ENCODE measurements at regions not wholly inside any gene's neighbourhood (a gene's known extent, or its start where the extent isn't known, plus 50 kb on each side); places are given as distances from the start of the nearest gene placed in this dataset.
"Not testable (repeated sequence)": the region's sequence is repeated elsewhere in the genome, so short reads cannot be mapped to it uniquely, and the experiment has no call there.

DNA sequence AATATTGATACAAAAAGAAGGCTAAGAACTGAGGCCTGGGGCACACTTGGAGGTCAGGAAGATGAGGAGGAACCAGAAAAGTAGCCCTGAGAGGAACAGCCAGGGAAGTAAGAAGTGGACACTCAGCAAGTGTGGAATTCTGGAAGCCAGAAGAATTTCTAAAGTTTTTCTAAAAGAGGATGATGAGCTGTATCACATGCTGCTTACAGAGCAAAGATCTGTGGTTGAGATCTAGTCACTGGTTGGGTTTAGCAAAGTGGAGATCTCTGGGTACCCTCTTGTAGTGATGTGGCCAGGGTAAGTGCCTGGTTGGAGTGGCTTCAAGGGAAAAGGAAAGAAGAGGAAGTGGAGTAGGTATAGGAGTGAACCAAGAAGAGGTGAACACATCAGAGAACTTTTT is 95.4 kb upstream of the DAZL start:
- no peak overlapping the region for H3K4me3 ChIP-seq (ENCODE audit: low read depth, low read length)
- DNase-seq (ENCODE audit: low read depth): no peak

DNA sequence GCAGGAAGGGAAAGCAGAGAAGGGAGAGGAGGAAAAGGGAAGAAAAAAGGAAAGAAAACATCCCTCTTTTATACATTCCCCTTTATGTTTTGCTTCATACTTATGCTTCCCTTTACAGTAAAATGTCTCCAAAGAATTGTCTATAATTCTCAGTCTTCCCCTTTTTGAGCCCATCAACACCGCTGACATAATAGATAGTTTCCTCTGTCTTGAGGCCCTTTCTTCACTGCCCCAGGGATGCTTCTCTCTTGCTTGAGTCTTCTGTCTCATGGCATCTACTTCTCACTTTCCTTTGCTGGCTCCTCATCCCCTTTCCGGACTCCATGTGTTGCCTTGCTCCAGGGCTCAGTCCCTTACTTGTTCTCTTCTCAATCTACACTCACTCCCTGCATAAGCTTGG is 99.7 kb upstream of the DAZL start:
- no peak for DNase-seq (ENCODE audit: low read depth)
- no peak overlapping the region for H3K4me3 ChIP-seq (ENCODE audit: low read depth, low read length)

DNA sequence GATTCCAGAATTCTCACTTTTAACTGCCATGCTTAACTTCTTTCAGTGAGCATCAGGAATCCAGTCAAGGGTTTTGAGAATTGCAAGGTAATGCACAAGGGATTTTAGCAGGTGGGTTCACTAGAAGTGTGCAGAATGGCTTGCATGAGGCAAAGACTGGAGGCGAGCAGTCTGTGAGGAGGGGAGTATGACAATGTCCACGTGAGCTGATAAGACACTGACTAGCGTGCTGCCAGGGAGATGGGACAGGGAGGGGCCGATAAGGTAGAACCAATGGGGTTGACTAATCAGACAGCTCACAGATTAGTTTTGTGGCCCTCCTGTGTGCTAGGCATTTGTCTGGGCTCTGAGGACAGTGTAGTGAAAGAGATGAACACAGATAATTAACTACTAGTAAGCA is 102.0 kb upstream of the DAZL start:
- DNase-seq (ENCODE audit: low read depth): no peak
- H3K4me3 ChIP-seq (ENCODE audit: low read depth, low read length): no peak overlapping the region

DNA sequence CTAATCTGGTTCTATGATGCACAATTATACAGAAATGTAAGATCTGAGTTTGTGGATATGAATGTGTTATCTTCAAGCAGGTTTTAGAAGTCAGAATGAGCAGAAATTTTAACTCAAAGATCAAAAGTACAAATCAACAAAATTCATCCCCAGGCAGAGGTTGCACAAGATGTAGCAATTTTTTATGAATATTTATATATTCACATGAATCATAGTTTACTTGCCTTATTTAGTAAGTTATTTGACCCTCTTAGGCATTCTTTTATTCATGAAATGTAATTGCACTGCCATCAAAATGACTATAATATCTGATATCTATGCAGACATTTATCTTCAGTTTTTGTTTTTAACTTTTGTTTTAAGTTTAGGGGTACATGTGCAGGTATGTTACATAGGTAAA is 103.1 kb upstream of the DAZL start:
- DNase-seq (ENCODE audit: low read depth): no peak
- H3K4me3 ChIP-seq (ENCODE audit: low read depth, low read length): no peak overlapping the region

DNA sequence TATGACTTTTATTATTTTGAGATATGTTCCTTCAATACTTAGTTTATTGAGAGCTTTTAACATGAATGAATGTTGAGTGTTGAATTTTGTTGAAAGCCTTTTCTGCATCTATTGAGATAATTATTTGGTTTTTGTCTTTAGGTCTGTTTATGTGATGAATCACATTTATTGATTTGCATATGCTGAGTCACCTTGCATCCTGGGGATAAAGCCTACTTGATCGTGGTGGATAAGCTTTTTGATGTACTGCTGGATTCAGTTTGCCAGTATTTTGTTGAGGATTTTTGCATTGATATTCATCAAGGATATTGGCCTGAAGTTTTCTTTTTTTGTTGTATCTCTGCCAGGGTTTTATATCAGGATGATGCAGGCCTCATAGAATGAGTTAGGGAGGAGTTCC is 106.5 kb upstream of the DAZL start:
- not testable (repeated sequence) for DNase-seq (ENCODE audit: low read depth); H3K4me3 ChIP-seq (ENCODE audit: low read depth, low read length)

DNA sequence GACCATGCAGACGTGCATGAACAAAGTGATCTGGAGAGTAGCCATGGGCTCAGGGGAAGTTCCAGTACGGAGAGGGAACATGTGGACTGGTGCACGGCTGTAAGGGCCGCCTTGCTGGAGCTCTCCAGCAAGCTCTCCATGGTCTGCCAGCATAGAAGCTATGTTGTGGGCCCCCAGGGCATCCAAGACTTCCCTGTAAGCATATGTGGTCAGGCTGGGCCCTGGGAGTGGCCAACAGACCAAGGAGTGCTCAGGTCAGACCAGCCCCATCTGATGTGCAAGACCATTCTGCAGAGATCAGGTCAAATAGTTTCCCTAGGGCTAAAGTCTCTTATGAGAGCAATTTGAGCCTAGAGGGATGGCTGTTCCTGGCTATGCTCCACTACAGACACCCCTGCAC is 110.1 kb upstream of the DAZL start:
- no peak for DNase-seq (ENCODE audit: low read depth)
- no peak overlapping the region for H3K4me3 ChIP-seq (ENCODE audit: low read depth, low read length)

DNA sequence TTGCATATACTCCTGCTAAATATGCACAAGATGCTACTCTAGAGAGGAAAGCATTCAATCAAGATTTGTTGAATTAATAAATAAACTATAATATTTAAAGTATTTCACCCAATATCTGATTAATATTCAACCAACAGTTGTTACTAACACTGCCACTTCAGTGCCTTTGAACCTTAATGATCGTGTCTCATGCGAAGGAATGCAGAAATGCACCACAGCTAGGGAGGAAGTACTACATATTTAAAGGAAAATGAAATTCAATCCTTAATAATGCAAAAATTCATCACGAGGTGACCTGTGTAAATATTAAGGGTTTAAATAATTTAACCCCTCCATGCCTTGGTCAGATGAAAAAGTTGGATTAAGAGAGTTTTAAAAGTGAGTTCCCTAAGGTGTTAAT is 114.2 kb upstream of the DAZL start:
- no peak overlapping the region for H3K4me3 ChIP-seq (ENCODE audit: low read depth, low read length)
- DNase-seq (ENCODE audit: low read depth): no peak

DNA sequence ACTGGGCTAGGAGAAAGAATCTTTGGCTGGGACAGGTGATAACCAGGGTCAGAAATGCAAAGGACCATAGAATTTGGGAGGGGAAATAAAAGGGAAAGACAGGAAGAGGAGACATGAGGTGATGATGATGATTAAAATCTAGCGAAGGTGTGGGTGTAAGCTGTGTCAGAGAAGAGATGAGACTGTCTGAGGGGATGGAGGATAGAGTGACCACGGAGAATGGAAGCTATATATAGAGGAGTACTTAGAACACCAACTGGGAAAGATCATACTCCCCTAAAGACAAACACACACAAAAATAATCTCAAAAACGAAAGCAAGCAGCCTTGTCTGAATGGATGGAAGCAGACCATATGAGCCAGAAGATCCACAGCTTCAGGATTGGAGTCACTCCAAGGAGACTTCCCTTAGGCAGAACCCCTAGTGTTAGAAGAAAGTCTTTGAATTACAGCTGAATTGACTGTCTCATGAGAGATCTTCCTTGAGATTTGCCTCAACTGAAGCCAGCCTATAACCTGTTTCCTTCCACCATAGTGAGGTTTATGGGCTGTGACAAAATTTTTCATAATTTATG is 115.2 kb upstream of the DAZL start:
- DNase-seq (ENCODE audit: low read depth): no peak
- H3K4me3 ChIP-seq (ENCODE audit: low read depth, low read length): no peak overlapping the region

DNA sequence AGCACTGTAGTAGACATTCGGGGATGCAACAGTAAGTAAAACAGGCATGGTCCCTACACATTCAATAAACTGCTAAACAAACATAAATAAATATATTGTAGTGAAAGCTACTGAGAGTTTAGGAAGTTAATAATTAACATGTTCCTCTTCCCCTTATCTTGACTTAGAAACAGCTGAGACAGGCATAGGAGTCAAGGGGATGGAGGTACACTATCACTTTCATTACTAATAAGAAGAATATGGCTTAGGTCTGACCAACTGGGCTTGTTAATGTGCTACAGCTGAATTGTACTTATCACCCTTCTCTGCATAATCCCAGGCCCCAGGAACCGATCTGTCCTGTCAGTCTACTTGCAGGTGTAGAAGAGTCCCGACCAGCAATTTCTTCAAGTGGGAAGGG is 116.3 kb upstream of the DAZL start:
- no peak for DNase-seq (ENCODE audit: low read depth)

DNA sequence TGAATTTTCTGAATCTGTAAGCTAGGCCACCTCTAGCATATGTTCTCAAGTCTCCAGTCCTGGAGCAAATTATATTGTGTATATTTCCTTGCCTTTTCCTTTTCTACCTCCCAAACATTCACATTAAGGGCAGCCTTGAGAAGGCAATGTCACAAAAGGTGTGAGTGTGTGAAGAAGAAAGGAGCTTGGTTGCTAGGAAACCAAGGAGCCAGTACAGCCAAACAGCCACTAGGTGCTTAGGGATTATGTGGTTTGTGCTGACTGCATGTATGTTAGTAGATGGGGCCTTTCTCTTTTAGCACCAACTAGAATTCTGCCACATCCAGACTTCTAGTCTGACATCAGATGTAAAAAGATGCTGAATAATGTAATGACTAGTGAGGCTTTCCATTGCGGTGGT is 118.8 kb upstream of the DAZL start:
- DNase-seq (ENCODE audit: low read depth): no peak
- H3K4me3 ChIP-seq (ENCODE audit: low read depth, low read length): no peak overlapping the region

More for the DNA sequence above, 116.3 kb upstream of the DAZL start:
- no peak overlapping the region for H3K4me3 ChIP-seq (ENCODE audit: low read depth, low read length)

DNA sequence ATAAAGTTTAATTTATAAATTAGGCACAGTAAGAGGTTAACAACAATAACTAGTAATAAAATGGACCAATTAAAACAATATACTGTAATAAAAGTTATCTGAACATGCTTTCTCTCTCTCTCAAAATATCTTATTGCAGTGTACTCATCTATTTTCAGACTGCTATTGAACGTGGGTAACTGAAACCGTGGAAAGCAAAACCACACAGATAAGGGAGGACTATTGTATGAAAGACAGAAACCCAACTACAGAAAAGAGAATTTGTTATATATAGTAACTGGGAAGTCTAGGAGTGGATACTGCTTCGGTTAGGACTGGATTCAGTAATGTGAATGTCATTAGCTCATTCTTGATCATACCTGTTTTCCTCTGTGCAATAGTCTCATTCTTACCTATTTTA is 119.3 kb upstream of the DAZL start:
- H3K4me3 ChIP-seq (ENCODE audit: low read depth, low read length): no peak overlapping the region
- DNase-seq (ENCODE audit: low read depth): no peak

DNA sequence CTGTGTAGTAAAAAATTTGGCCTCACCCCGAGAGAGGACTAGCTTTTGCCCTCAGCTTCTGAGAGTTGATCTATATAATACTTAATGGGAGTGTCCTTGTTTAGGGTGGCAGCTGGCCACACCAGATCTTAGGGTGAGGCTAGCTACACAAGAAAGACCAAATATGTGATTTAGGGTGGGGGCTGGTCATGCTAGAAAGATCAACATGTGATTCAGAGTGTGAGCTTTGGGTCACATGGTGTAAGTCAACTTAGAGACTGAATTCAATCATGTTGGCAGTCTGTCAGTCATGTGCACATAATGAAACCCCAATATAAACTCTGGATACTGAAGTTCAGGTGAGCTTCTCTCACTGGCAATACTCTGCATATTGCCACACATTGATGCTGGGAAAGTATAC is 120.7 kb upstream of the DAZL start:
- no peak for DNase-seq (ENCODE audit: low read depth)
- no peak overlapping the region for H3K4me3 ChIP-seq (ENCODE audit: low read depth, low read length)

DNA sequence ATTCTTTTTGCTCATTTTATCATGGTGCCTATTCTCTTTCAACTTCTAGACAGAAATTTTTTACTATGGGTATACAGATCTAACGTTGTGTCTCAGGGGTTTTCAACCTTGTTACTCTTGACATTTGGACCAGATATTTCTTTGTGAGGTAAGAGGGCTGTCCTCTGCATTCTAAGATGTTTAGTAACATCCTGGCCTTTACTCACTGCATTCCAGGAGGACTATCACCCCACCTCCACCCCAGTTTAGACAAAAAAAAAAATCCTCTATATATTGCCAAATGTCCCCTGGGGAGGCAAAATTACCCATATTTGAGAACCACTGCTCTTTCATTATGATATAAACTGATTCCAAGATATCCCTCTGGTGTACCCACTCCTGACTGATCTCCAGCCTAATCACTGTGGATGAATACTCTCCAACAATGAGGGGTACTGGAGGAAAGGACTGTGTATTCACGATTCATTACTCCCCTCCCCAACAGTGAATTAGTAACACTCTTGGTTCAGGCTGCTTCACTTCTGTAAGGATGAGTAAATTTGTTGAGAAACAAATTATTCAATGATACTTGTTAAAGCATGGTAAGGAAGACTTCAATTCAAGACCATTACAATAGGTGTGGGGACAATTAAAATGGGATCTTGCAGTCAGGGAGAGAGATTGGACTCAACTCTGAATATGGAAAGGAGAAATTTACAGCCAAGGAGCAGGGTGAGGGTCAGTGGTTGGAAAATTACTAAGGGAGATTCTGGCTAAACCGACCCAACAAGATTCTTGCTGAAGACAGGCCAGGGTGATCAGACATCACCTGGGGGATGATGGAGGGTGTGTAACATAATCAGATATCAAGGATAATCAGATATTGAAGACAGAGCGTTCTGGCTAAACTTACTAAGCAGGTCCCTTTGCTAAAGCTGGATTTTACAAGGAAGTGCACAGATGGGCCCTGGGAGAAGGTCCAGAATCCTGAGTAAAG is 123.8 kb upstream of the DAZL start:
- peak; percentile 78 for DNase-seq (ENCODE audit: low read depth)

DNA sequence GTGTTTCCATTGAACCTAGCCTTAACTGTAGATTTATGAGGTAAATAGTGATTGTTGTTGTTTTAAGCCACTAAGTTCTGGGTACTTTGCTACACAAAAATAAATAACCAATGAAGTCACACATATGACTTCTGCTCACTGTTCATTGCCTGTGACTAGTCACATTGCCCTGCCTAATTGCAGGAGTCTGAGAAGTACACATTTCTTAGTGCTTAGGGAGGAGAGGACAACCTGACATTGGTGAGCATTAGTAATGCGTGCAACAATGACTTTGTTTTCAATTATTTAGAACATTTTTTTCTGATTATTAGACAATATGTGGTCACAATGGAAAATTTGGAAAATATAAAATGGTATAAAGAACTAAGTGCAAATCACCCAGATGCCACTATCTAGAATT is 133.2 kb upstream of the DAZL start:
- no peak overlapping the region for H3K4me3 ChIP-seq (ENCODE audit: low read depth, low read length)
- no peak for DNase-seq (ENCODE audit: low read depth)

More for the DNA sequence above, 123.8 kb upstream of the DAZL start:
- no peak overlapping the region for H3K4me3 ChIP-seq (ENCODE audit: low read depth, low read length)

DNA sequence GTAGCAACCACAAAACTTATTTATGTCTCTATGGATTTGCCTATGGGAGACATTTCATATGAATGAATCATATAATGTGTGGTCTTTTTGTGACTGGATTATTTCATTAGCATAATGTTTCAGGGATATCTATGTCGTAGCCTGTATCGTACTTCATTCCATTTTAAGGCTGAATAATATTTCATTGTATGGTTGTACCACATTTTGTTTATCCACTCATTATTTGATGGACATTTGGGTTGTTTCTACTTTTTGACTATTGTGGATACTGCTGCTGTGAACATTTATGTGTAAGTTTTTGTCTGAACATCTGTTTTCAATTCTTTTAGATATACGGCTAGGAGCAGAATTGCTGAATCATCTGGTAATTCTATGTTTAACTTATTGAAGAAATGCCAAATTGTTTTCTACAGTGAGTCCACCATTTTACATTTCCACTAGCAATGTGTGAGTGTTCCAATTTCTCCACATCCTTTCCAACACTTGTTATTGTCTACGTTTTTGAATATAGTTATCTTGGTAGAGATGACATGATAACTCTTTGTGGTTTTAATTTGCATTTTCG is 134.4 kb upstream of the DAZL start:
- peak; percentile 31 for DNase-seq (ENCODE audit: low read depth)
- H3K4me3 ChIP-seq (ENCODE audit: low read depth, low read length): no peak overlapping the region

DNA sequence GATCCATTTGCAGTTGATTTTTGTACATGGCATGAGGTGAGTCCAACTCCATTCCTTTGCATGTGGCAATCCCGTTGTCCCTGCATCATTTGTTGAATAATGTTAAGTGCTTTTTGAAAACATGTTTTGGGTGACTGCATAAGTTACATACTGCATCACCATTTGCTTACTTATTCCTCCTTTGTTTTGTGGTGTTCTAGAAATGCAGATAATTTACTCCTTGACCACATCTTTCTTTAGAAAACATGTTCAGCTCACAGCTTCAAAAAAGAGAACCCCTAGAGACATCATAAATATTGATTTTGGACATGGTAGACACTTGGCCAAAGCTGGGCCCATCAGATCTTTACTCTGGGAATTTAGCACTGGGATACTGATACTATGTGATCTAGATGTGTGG is 135.3 kb upstream of the DAZL start:
- no peak overlapping the region for H3K4me3 ChIP-seq (ENCODE audit: low read depth, low read length)
- peak; percentile 29 for DNase-seq (ENCODE audit: low read depth)

DNA sequence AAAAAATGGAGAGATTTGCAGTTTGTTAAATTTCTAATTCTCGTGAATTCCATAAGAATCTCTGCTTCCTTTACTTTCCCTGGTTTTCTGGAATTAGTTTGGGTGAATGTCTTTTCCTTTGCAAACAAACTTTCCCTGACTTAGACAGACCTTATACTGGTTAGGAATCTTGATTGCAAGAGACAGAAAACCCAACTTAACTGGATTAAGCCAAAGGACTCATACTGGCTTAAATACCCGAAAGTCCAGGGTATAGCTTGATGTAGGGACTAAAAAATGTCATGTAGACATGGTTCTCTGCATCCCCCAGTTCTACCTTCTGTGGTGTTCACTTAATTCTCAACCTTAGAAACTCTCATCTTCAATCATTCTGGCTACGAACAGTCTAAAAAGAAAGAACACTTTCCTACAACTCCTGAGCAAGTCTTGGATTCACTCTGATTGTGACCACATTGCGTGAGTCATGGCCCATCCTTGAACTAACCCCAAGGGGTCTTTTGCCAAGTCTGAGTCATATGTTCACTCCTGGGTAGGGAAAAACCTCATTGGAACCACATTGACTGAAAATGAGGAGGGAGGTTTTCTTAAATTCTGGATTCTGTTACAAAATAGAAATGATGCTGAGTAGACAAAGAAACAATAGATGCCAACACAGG is 136.0 kb upstream of the DAZL start:
- no peak overlapping the region for H3K4me3 ChIP-seq (ENCODE audit: low read depth, low read length)
- peak; percentile 93 for DNase-seq (ENCODE audit: low read depth)

DNA sequence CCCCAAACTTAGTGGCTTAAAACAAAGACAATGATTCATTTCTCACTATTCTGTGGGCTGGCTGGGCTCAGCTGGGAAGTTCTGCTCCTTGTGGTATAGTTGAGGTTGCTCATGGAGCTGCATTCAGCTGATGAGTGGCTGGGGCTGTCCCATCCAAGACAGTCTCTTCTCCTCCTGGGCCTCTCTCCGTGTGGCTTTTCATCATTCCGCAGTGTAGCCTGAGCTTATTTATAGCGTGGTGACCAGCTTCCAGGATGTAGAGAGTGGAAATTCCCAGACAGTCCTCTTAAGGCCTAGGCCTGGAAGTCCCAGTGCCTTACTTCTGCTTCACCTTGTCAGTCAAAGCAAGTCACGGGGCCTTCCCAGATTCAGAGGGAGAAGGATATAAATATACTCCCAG is 136.7 kb upstream of the DAZL start:
- DNase-seq (ENCODE audit: low read depth): peak; percentile 73
- no peak overlapping the region for H3K4me3 ChIP-seq (ENCODE audit: low read depth, low read length)

DNA sequence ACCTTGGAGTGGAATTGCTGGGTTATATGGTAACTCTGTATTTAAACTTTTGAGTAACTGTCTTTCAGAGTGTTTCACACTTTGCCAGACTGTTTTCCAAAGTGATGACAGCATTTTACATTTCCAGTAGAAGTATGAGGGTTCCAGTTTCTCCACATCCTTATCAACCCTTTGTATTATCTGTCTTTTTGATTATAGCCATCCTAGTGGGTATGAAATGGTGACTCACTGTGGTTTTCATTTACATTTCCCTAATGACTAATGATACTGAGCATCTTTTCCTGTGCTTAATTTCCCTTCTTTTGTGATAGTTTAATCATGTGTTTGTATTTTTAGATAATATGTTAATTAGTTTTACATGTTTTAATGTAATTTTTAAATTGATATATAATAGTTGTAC is 138.1 kb upstream of the DAZL start:
- no peak overlapping the region for H3K4me3 ChIP-seq (ENCODE audit: low read depth, low read length)
- DNase-seq (ENCODE audit: low read depth): no peak

DNA sequence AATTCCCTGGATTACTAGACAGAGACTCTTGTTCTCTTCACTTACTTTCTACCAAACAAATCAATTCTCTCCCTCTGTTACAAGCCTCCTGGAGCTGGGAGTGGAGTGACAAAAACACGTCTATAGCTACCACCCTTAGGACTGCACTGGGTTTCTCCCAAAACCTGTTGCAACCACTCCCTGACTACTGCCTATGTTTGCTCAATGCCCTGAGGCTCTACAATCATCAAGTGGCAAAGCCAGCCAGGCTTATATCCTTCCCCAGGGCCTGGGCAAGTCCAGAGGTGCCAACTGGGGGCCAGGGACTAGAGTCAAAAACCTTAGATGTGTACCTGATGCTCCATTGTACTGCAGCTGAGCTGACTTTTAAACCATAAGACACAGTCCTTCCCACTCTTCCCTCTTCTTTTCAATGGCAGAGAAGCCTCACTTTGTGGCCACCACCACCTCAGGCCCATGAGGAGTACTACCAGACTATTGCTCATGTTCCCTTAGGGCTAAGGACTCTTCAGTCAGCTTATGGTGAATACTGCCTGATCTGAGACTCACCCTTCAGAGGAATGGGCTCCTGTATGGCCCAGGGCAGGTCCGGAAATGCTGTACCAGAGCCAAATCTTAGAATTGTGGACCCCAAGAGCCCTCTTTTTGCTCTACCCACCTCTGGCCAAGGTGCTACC is 125.4 kb upstream of the PLCL2 start:
- no peak overlapping the region for H3K4me3 ChIP-seq (ENCODE audit: low read depth, low read length)
- no peak for DNase-seq (ENCODE audit: low read depth)
